RWPE2 (cell line): ENCODE measurements at regions not wholly inside any gene's neighbourhood (a gene's known extent, or its start where the extent isn't known, plus 50 kb on each side); places are given as distances from the start of the nearest gene placed in this dataset.

Source experiments
- ATAC-seq: fragments of 200-7000 bp; cut with Tn5 transposase; 3 replicates; pipeline ENCODE4 v1.9.1; 2021; ENCODE audit warnings: low read depth
- DNase-seq: peaks from one replicate; pipeline ENCODE4 v3.0.0-alpha.2; 2020; ENCODE audit warnings: low spot score
- H3K27ac ChIP-seq: fragments of 450-650 bp; 2 replicates; pipeline ENCODE4 v1.5.1; 2017; ENCODE audit warnings: mild to moderate bottlenecking; ENCODE audit not compliant: poor library complexity, severe bottlenecking
- H3K27me3 ChIP-seq: fragments of 250-450 bp; sonication (Bioruptor Pico); 2 replicates; pipeline ENCODE4 v1.5.1; 2021; ENCODE audit warnings: mild to moderate bottlenecking, moderate library complexity; ENCODE audit not compliant: insufficient read depth, poor library complexity, severe bottlenecking
- H3K36me3 ChIP-seq: fragments of 250-450 bp; sonication (Bioruptor Pico); 2 replicates; pipeline ENCODE4 v1.5.1; 2020; ENCODE audit warnings: low read depth, mild to moderate bottlenecking, moderate library complexity
- H3K4me1 ChIP-seq: fragments of 250-450 bp; sonication (Bioruptor Pico); 2 replicates; pipeline ENCODE4 v1.5.1; 2021; ENCODE audit warnings: mild to moderate bottlenecking, moderate library complexity; ENCODE audit not compliant: insufficient read depth, poor library complexity, severe bottlenecking
- H3K4me3 ChIP-seq: fragments of 250-450 bp; sonication (Bioruptor Pico); 2 replicates; pipeline ENCODE4 v1.5.1; 2021; ENCODE audit warnings: mild to moderate bottlenecking, moderate library complexity; ENCODE audit not compliant: severe bottlenecking
- H3K9me3 ChIP-seq: fragments of 250-450 bp; sonication (Bioruptor Pico); 2 replicates; pipeline ENCODE4 v1.5.1; 2021; ENCODE audit warnings: mild to moderate bottlenecking, moderate library complexity; ENCODE audit not compliant: severe bottlenecking
- CTCF ChIP-seq: fragments of 450-650 bp; IDR thresholded peaks from one replicate; pipeline ENCODE4 v1.5.1; 2017; ENCODE audit warnings: mild to moderate bottlenecking, moderate library complexity; ENCODE audit not compliant: poor library complexity, severe bottlenecking

- Histone ChIP-seq H3K27ac (peak overlapping the region; percentile 74), H3K4me3 (no peak overlapping the region)
Measured at GRCh38 chr4:53912766-53913497, 151.5 kb downstream of the CHIC2 start.

DNA sequence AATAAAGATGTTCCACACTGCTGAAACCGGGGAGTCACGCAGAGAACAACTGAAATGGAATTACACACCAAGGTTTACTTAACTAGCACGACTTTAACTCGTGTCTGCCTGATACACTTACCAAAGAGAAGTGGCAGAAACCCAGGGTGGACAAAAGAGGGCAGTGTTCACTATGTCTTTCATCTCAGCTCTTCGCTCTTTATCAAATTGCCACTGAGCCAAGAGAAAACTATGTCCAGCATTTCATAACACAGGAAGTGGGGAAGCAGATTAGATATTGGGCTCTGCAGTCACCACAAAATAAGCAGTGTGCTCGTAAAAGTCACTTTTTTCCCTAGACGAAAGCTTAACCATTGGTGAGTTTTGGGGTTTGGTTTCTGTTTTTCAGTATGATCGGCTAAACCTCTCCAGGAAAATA is 155.7 kb downstream of the CHIC2 start:
- no peak overlapping the region for H3K4me3 ChIP-seq
- DNase-seq = no peak
- peak; percentile 90 for ATAC-seq

More at GRCh38 chr4:53912766-53913497, 151.5 kb downstream of the CHIC2 start:
- ATAC-seq = no peak
- DNase-seq = no peak
- Histone ChIP-seq H3K9me3 (no peaks in the 10 kb centered on the region), H3K36me3 (no peaks in the 10 kb centered on the region), H3K27me3 (no peaks in the 10 kb centered on the region), H3K4me1 (peaks cover 52% of the 10 kb centered on the region)
- no peak for TF ChIP-seq CTCF

GRCh38 chr4:53907772-53908171 is 156.6 kb downstream of the CHIC2 start:
- no peak overlapping the region for H3K4me3 ChIP-seq
- no peaks in the 10 kb centered on the region for H3K9me3 ChIP-seq
- ATAC-seq = no peak
- H3K36me3 ChIP-seq = no peaks in the 10 kb centered on the region
- H3K27me3 ChIP-seq = no peaks in the 10 kb centered on the region
- no peak for DNase-seq
- H3K27ac ChIP-seq = no peak overlapping the region
- peaks cover 11% of the 10 kb centered on the region for H3K4me1 ChIP-seq
- no peak for TF ChIP-seq CTCF

More for the DNA sequence above, 155.7 kb downstream of the CHIC2 start:
- peaks cover 14% of the 10 kb centered on the region for H3K4me1 ChIP-seq
- peak; percentile 89 for TF ChIP-seq CTCF
- no peaks in the 10 kb centered on the region for H3K27me3 ChIP-seq
- no peaks in the 10 kb centered on the region for H3K36me3 ChIP-seq
- no peaks in the 10 kb centered on the region for H3K9me3 ChIP-seq
- H3K27ac ChIP-seq = no peak overlapping the region

GRCh38 chr4:53906606-53907190 is 157.7 kb downstream of the CHIC2 start:
- no peaks in the 10 kb centered on the region for H3K36me3 ChIP-seq
- DNase-seq = no peak
- H3K9me3 ChIP-seq = no peaks in the 10 kb centered on the region
- peaks cover 14% of the 10 kb centered on the region for H3K4me1 ChIP-seq
- ATAC-seq = no peak
- H3K27me3 ChIP-seq = no peaks in the 10 kb centered on the region
- H3K27ac ChIP-seq = no peak overlapping the region
- H3K4me3 ChIP-seq = no peak overlapping the region
- TF ChIP-seq CTCF = no peak

- Histone ChIP-seq H3K9me3 (no peaks in the 10 kb centered on the region), H3K4me1 (peaks cover 14% of the 10 kb centered on the region), H3K27me3 (no peaks in the 10 kb centered on the region), H3K36me3 (no peaks in the 10 kb centered on the region), H3K27ac (no peak overlapping the region), H3K4me3 (peak overlapping the region; percentile 14)
- DNase-seq (no peak), ATAC-seq (peak; percentile 57; the same call in 2 of the 3 replicates)
- no peak for TF ChIP-seq CTCF
Measured at GRCh38 chr4:53905941-53906377, 158.4 kb downstream of the CHIC2 start.
